ENCODE measurements at regions not wholly inside any gene's neighbourhood (a gene's known extent, or its start where the extent isn't known, plus 50 kb on each side); places are given as distances from the start of the nearest gene placed in this dataset.
"Not testable (repeated sequence)": the region's sequence is repeated elsewhere in the genome, so short reads cannot be mapped to it uniquely, and the experiment has no call there.

- CTCF ChIA-PET: no interaction called here
- Histone ChIP-seq H3K9me1 (replicated peaks; ENCODE audit: control insufficient read depth, extremely low read depth, insufficient read depth, low read length) (no peaks in the 10 kb centered on the region), H3K79me2 (ENCODE audit: control insufficient read depth, insufficient read depth, low read length) (no peaks in the 10 kb centered on the region), H3K4me3 (replicated peaks in 1 of 3; ENCODE audit: insufficient read depth in 1 of 3, low read depth in 1 of 3, low read length in 3 of 3) (no peak overlapping the region), H2AFZ (ENCODE audit: low read depth, low read length) (no peak overlapping the region), H3K4me1 (ENCODE audit: control insufficient read depth, extremely low read depth, insufficient read depth, low read length) (no peaks in the 10 kb centered on the region), H3K27me3 (ENCODE audit: control insufficient read depth in 2 of 2, insufficient read depth in 2 of 2, low read length in 2 of 2) (no peaks in the 10 kb centered on the region), H3K4me2 (ENCODE audit: insufficient read depth, low read length) (no peak overlapping the region), H4K20me1 (replicated peaks; ENCODE audit: control insufficient read depth, extremely low read depth, insufficient read depth, low read length) (no peaks in the 10 kb centered on the region), H3K27ac (ENCODE audit: insufficient read depth, low read depth, low read length) (no peak overlapping the region), H3K36me3 (ENCODE audit: control insufficient read depth in 2 of 2, extremely low read depth in 1 of 2, insufficient read depth in 2 of 2, low read length in 2 of 2) (no peaks in the 10 kb centered on the region), H3K9ac (replicated peaks; ENCODE audit: extremely low read depth, insufficient read depth, low read length) (no peak overlapping the region), H3K9me3 (replicated peaks; ENCODE audit: control insufficient read depth, insufficient read depth, low read length) (peaks cover 3% of the 10 kb centered on the region)
- no peak for FAIRE-seq
- POLR2A ChIA-PET: no interaction called here
- no TSS peak for BruUV-seq (replicated peaks)
- intact Hi-C loops (cut with micrococcal nuclease): no loop called here
- dilution Hi-C loops (cut with MboI; ENCODE audit: extremely low pct_ligation_motif_present, low sequenced_read_pairs): no loop called here
- DNase-seq (ENCODE audit: low read depth, low spot score): no peak
- TF ChIP-seq CTCF (IDR thresholded peaks at IDR 0.05; ENCODE audit: extremely low read depth in 1 of 2, insufficient read depth in 1 of 2, low read depth in 1 of 2, low read length in 2 of 2) (no peak), GATA2 (IDR thresholded peaks at IDR 0.05; ENCODE audit: insufficient read depth, insufficient read length, low read depth, low read length) (no peak), MYC (IDR thresholded peaks at IDR 0.05; ENCODE audit: low read depth, low read length) (no peak), POLR2AphosphoS5 (IDR thresholded peaks at IDR 0.05; ENCODE audit: insufficient read depth, low read depth, low read length) (no peak), EZH2 (IDR thresholded peaks at IDR 0.05; ENCODE audit: borderline replicate concordance, low read depth, low read length, severe bottlenecking) (no peak), POLR2A (IDR thresholded peaks at IDR 0.05; ENCODE audit: low read depth, low read length) (no peak), JUN (IDR thresholded peaks at IDR 0.05; ENCODE audit: borderline replicate concordance, insufficient read depth, insufficient read length, low read depth) (no peak), FOS (IDR thresholded peaks at IDR 0.05; ENCODE audit: borderline replicate concordance, insufficient read depth, low read length) (no peak)
- TF ChIP-seq, protein P1, sequence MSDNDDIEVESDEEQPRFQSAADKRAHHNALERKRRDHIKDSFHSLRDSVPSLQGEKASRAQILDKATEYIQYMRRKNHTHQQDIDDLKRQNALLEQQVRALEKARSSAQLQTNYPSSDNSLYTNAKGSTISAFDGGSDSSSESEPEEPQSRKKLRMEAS (IDR thresholded peaks at IDR 0.05; ENCODE audit: insufficient read depth, insufficient read length): no peak
Measured at GRCh38 chr11:101224221-101224620, 94.6 kb upstream of the PGR start.

DNA sequence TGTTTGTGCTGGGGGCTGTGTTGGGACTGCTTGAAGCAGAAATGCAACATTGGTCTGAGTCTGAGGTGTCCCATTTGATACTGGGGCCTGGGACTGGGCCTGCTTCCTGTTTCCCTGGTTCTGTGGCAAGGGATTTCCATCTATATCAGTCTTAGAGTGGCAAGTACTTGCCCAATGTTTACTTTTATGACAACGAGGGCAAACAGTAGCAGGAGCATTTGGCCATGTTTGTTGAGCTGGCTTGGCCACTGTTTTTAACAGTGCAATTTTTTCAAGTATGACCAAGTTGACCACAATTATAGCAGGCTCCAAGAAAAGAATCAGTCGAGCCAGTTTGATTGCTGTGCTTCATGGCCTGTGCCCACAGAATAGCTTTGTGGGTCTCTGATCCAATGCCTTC is 88.5 kb upstream of the PGR start:
- H3K9me1 ChIP-seq (replicated peaks; ENCODE audit: control insufficient read depth, extremely low read depth, insufficient read depth, low read length); H3K4me1 ChIP-seq (ENCODE audit: control insufficient read depth, extremely low read depth, insufficient read depth, low read length); POLR2A ChIA-PET; H3K27ac ChIP-seq (ENCODE audit: insufficient read depth, low read depth, low read length); H3K9ac ChIP-seq (replicated peaks; ENCODE audit: extremely low read depth, insufficient read depth, low read length); H3K36me3 ChIP-seq (ENCODE audit: control insufficient read depth in 2 of 2, extremely low read depth in 1 of 2, insufficient read depth in 2 of 2, low read length in 2 of 2); DNase-seq (ENCODE audit: low read depth, low spot score); H3K79me2 ChIP-seq (ENCODE audit: control insufficient read depth, insufficient read depth, low read length); H3K27me3 ChIP-seq (ENCODE audit: control insufficient read depth in 2 of 2, insufficient read depth in 2 of 2, low read length in 2 of 2); FAIRE-seq; H3K9me3 ChIP-seq (replicated peaks; ENCODE audit: control insufficient read depth, insufficient read depth, low read length); H2AFZ ChIP-seq (ENCODE audit: low read depth, low read length); dilution Hi-C loops (cut with MboI; ENCODE audit: extremely low pct_ligation_motif_present, low sequenced_read_pairs); BruUV-seq (replicated peaks); intact Hi-C loops (cut with micrococcal nuclease); CTCF ChIA-PET; H3K4me2 ChIP-seq (ENCODE audit: insufficient read depth, low read length); H3K4me3 ChIP-seq (replicated peaks in 1 of 3; ENCODE audit: insufficient read depth in 1 of 3, low read depth in 1 of 3, low read length in 3 of 3); H4K20me1 ChIP-seq (replicated peaks; ENCODE audit: control insufficient read depth, extremely low read depth, insufficient read depth, low read length): not testable (repeated sequence)

DNA sequence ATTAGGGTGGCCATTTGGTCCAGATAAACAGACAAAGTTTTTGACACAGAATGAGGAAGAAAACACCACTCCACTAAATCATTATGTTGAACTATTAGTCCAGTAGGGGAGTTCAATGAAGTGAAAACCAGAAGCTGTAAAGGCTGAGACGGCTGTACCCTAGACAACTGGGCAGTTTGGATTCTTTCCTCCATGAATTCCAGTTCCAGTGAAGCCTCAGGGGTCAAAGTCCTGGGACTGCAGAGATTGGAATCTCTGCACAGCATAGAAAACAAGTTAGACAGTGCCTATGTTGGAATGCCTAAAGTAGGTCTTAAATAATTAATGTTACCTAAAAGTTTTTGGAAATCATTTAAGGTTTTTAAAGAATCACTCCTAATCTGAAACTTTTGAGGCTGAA is 86.5 kb upstream of the PGR start:
- H3K9ac ChIP-seq (replicated peaks; ENCODE audit: extremely low read depth, insufficient read depth, low read length); H3K4me3 ChIP-seq (replicated peaks in 1 of 3; ENCODE audit: insufficient read depth in 1 of 3, low read depth in 1 of 3, low read length in 3 of 3); H3K36me3 ChIP-seq (ENCODE audit: control insufficient read depth in 2 of 2, extremely low read depth in 1 of 2, insufficient read depth in 2 of 2, low read length in 2 of 2); POLR2A ChIA-PET; BruUV-seq (replicated peaks); dilution Hi-C loops (cut with MboI; ENCODE audit: extremely low pct_ligation_motif_present, low sequenced_read_pairs); H4K20me1 ChIP-seq (replicated peaks; ENCODE audit: control insufficient read depth, extremely low read depth, insufficient read depth, low read length); DNase-seq (ENCODE audit: low read depth, low spot score); H3K4me2 ChIP-seq (ENCODE audit: insufficient read depth, low read length); H3K79me2 ChIP-seq (ENCODE audit: control insufficient read depth, insufficient read depth, low read length); H3K9me1 ChIP-seq (replicated peaks; ENCODE audit: control insufficient read depth, extremely low read depth, insufficient read depth, low read length); H2AFZ ChIP-seq (ENCODE audit: low read depth, low read length); CTCF ChIA-PET; FAIRE-seq; intact Hi-C loops (cut with micrococcal nuclease); H3K27ac ChIP-seq (ENCODE audit: insufficient read depth, low read depth, low read length); H3K4me1 ChIP-seq (ENCODE audit: control insufficient read depth, extremely low read depth, insufficient read depth, low read length); H3K9me3 ChIP-seq (replicated peaks; ENCODE audit: control insufficient read depth, insufficient read depth, low read length); H3K27me3 ChIP-seq (ENCODE audit: control insufficient read depth in 2 of 2, insufficient read depth in 2 of 2, low read length in 2 of 2): not testable (repeated sequence)
